Gastroesophageal sphincter (tissue), 4 donors: ENCODE measurements at regions not wholly inside any gene's neighbourhood (a gene's known extent, or its start where the extent isn't known, plus 50 kb on each side); places are given as distances from the start of the nearest gene placed in this dataset.

ENCODE experiments used
- ATAC-seq: fragments of 150-250 bp; one replicate; pipeline ENCODE4 v1.9.1; 2016; ENCODE audit warnings: mild to moderate bottlenecking, moderate library complexity
- H3K27ac ChIP-seq, 4 donors: fragments of 200-600 bp; sonication (generic) in 3 of 4; 1 replicate in 3 of 4; 2 replicates in 1 of 4; pipeline ENCODE4 v1.5.1; 2016 to 2019
- H3K27me3 ChIP-seq: fragments of 200-600 bp; sonication (generic); one replicate; pipeline ENCODE4 v1.5.1; 2019
- H3K36me3 ChIP-seq, 2 donors: fragments of 200-600 bp; sonication (generic); one replicate each; pipeline ENCODE4 v1.5.1; 2019; ENCODE audit warnings: control low read depth in 1 of 2
- H3K4me1 ChIP-seq, 3 donors: fragments of 200-600 bp; sonication (generic); 1 replicate in 2 of 3; 2 replicates in 1 of 3; pipeline ENCODE4 v1.5.1; 2016 to 2019; ENCODE audit warnings: control low read depth in 2 of 3
- H3K4me3 ChIP-seq, 2 donors: fragments of 200-600 bp; sonication (generic); one replicate each; pipeline ENCODE4 v1.5.1; 2019; ENCODE audit warnings: mild to moderate bottlenecking in 1 of 2, moderate library complexity in 1 of 2
- H3K9me3 ChIP-seq, 3 donors: fragments of 200-600 bp; sonication (generic); one replicate each; pipeline ENCODE4 v1.5.1; 2017 to 2019; ENCODE audit warnings: control low read depth in 2 of 3
- CTCF ChIP-seq, 4 experiments: fragments of 200-600 bp in 2 of 4; fragments of 450-650 bp in 2 of 4; sonication (generic) in 1 of 4; IDR thresholded peaks; one replicate each; pipeline ENCODE4 v1.5.1; 2017 to 2019; ENCODE audit warnings: antibody characterized with exemption in 4 of 4, mild to moderate bottlenecking in 2 of 4, moderate library complexity in 2 of 4
- EP300 ChIP-seq: sonication (generic); formaldehyde crosslinking; IDR thresholded peaks from one replicate; pipeline ENCODE4 v1.6.1; 2017; ENCODE audit warnings: antibody characterized with exemption, mild to moderate bottlenecking
- POLR2A ChIP-seq, 2 donors: fragments of 450-650 bp; IDR thresholded peaks; one replicate each; pipeline ENCODE4 v1.6.1; 2017; ENCODE audit warnings: antibody characterized with exemption in 2 of 2, mild to moderate bottlenecking in 2 of 2, moderate library complexity in 1 of 2
- POLR2AphosphoS5 ChIP-seq: sonication (generic); formaldehyde crosslinking; IDR thresholded peaks from one replicate; pipeline ENCODE4 v1.6.1; 2017; ENCODE audit warnings: antibody characterized with exemption
- WGBS, 2 donors: methylation state at CpG; one replicate each; pipeline ENCODE4 v1.1.5; 2018; ENCODE audit warnings: low coverage in 1 of 2; 5-methylcytosine and 5-hydroxymethylcytosine counted together
- small RNA-seq, 4 donors: library from RNA; depleted of rRNA; stranded (forward); fragments of <200 nt; gene quantifications; one replicate each; pipeline ENCODE3, GENCODE V24; 2016

DNA sequence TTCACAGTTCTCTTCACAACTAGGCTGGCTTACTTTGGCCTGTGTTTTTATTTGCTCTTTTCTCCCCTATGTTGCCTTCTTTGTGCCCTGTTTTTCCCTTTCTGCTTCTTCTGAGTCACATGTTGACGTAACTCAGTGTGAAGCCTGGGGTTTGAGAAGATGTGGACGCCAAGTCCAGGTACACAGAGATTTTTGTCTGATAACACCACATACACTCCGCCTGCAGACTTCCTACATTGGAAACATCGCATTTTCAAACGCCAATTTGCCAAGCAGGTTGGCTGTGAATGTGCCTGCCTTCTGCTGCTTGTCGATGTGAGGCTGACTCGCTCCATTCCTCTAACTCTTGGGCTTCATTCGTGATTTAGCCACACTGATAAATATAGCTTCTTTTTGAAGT lies 62.6 kb upstream of the FN1 start:
- WGBS, 2 donors, result 43 to 90% methylated on average over 2 to 6 of the region's 8 CpGs
- Histone ChIP-seq H3K4me1 (no peaks in the 10 kb centered on the region), H3K27ac (no peak overlapping the region), H3K9me3 (no peaks in the 10 kb centered on the region), H3K27me3 (no peaks in the 10 kb centered on the region), H3K4me3 (no peak overlapping the region), H3K36me3 (no peaks in the 10 kb centered on the region)
- ATAC-seq, result no peak
- no peak for TF ChIP-seq POLR2A (IDR thresholded peaks at IDR 0.05)
- TF ChIP-seq CTCF (IDR thresholded peaks at IDR 0.05), result no peak
- TF ChIP-seq POLR2AphosphoS5, result no peak
- no peak for TF ChIP-seq EP300

DNA sequence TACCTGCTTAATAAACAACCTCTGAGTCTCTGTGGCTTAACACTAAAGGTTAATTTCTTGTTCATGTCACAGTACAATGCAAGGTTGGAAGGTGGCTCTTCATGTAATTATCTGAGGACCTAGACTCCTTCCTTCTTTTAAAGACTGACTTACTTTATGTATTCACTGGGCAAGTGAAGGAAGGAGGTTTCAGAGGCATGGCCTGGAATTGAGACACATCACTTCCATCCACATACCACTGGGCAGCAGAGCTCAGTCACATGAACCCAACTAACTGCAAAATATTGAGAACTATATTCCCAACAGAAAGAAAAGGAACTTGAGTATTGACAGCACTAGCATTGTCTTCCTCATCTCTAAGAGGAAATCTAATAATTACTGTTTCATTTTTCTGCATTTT lies 57.5 kb upstream of the FN1 start:
- no peaks in the 10 kb centered on the region for H3K27me3 ChIP-seq
- ATAC-seq, result no peak
- TF ChIP-seq CTCF (IDR thresholded peaks at IDR 0.05) (no peak), POLR2A (IDR thresholded peaks at IDR 0.05) (no peak), POLR2AphosphoS5 (no peak), EP300 (no peak)

GRCh38 chr2:215489288-215489848 lies 53.5 kb upstream of the FN1 start:
- Histone ChIP-seq H3K4me3 (no peak overlapping the region), H3K36me3 (no peaks in the 10 kb centered on the region), H3K9me3 (no peaks in the 10 kb centered on the region), H3K27me3 (no peaks in the 10 kb centered on the region), H3K4me1 (no peaks in the 10 kb centered on the region), H3K27ac (no peak overlapping the region)
- TF ChIP-seq POLR2A (IDR thresholded peaks at IDR 0.05), result no peak
- no peak for ATAC-seq
- 71 to 97% methylated on average over 2 to 3 of the region's 3 CpGs for WGBS, 2 donors

More for the DNA sequence above, 57.5 kb upstream of the FN1 start:
- no peak overlapping the region for H3K27ac ChIP-seq
- H3K9me3 ChIP-seq, result no peaks in the 10 kb centered on the region
- no peak overlapping the region for H3K4me3 ChIP-seq
- H3K4me1 ChIP-seq, result no peaks in the 10 kb centered on the region
- no peaks in the 10 kb centered on the region for H3K36me3 ChIP-seq

- Histone ChIP-seq H3K9me3 (no peaks in the 10 kb centered on the region), H3K27me3 (no peaks in the 10 kb centered on the region), H3K27ac (no peak overlapping the region), H3K4me3 (no peak overlapping the region), H3K4me1 (no peaks in the 10 kb centered on the region), H3K36me3 (no peaks in the 10 kb centered on the region)
- ATAC-seq, result peak; percentile 68
- WGBS, 2 donors, result 74 to 84% methylated on average over 4 of the region's 4 CpGs
- TF ChIP-seq EP300, result no peak
- no peak for TF ChIP-seq CTCF (IDR thresholded peaks at IDR 0.05)
- TF ChIP-seq POLR2AphosphoS5, result no peak
- TF ChIP-seq POLR2A (IDR thresholded peaks at IDR 0.05), result no peak
These were observed 51.1 kb upstream of the FN1 start for GRCh38 chr2:215487002-215487372.

DNA sequence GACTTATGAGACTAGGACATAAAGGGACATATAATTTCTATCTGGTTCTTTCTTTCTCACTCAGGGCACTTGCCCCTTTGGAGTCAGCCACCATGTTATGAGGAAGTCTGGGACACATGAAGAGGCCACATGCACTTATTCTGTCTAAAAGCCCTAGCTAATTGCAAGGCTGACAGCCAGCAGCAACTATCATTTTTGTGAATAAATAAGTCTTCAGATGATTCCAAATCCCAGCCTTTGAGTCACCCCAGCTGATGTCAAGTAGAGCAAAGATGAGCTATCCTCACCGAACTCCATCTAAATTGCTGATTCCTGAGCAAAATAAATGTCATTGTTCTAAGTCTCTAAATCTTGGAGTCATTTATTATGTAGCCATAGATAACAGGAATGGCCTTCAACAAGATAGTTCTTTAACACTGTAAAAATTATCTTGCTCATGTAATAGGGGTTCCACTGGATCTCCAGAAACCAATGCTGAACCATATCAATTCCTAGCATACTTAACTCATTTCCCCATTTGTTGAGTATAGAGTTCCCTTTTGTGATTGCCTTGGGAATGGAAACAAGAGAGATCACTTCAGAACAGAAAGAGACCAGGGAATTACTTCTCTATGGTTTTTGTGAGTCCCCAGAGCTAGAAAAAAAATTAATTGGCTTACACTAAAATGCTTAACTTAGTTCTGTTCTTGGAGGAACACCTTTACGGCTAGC lies 50.6 kb upstream of the FN1 start:
- TF ChIP-seq CTCF (IDR thresholded peaks at IDR 0.05), result no peak
- TF ChIP-seq EP300, result no peak
- TF ChIP-seq POLR2A (IDR thresholded peaks at IDR 0.05), result no peak
- no peak for TF ChIP-seq POLR2AphosphoS5
- Histone ChIP-seq H3K9me3 (no peaks in the 10 kb centered on the region), H3K4me1 (no peaks in the 10 kb centered on the region), H3K27ac (no peak overlapping the region), H3K4me3 (no peak overlapping the region), H3K36me3 (no peaks in the 10 kb centered on the region), H3K27me3 (no peaks in the 10 kb centered on the region)
- no peak for ATAC-seq
- 74 to 92% methylated on average over 2 of the region's 2 CpGs for WGBS, 2 donors

Small RNA genes lying in the stretch of these regions (small RNA-seq; reads per million reads assigned to genes)
- gene AC093850.1, result 0 reads per million in 4 donors
